A673 (cell line): ENCODE measurements at regions not wholly inside any gene's neighbourhood (a gene's known extent, or its start where the extent isn't known, plus 50 kb on each side); places are given as distances from the start of the nearest gene placed in this dataset.

ENCODE experiments used
- CTCF ChIP-seq: fragments of 300-800, 200-600 bp; sonication (generic); conservative IDR thresholded peaks from 2 replicates; pipeline ENCODE4 v1.5.1; 2017; ENCODE audit warnings: low read depth, mild to moderate bottlenecking, antibody characterized with exemption, low read length, moderate library complexity, mixed read lengths
- EZH2 ChIP-seq: fragments of 200-600 bp; sonication (generic); IDR thresholded peaks from 2 replicates; pipeline ENCODE4 v1.6.1; 2017; ENCODE audit warnings: borderline replicate concordance, low read depth, mild to moderate bottlenecking, mixed read lengths, antibody characterized with exemption, low read length; ENCODE audit not compliant: poor library complexity, severe bottlenecking

GRCh38 chr1:233819042-233819441 lies 85.4 kb upstream of the SLC35F3 start:
- no peak for TF ChIP-seq CTCF
- no peak for TF ChIP-seq EZH2
